Esophagus mucosa (tissue), 1 donor: ENCODE measurements at regions not wholly inside any gene's neighbourhood (a gene's known extent, or its start where the extent isn't known, plus 50 kb on each side); places are given as distances from the start of the nearest gene placed in this dataset.

Source experiments
- ATAC-seq: fragments of 200-7000 bp; cut with Tn5 transposase; one replicate; pipeline ENCODE4 v1.9.1; 2020
- donor health status: DM: yes; HTN: yes; CAD: no.

DNA sequence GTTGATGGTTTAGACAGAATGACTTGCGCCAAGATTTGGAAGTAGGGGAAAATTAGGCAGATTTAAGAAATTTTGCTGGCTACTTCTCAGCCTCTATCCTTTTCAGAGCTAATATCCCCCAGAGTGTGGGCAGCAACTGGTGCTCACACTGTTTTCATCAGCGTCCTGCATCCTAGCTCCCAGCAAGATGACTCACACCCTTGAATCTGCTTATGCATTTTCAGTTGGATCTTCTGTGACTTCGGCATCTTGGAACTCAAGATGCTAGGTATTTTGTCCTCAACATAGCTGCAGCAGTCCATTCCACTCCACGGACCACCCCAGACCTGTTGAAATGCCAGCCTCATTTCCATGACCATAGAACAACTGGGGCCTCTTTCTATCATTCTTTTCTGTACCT is 336.1 kb upstream of the NR2F2 start:
- ATAC-seq, result no peak

DNA sequence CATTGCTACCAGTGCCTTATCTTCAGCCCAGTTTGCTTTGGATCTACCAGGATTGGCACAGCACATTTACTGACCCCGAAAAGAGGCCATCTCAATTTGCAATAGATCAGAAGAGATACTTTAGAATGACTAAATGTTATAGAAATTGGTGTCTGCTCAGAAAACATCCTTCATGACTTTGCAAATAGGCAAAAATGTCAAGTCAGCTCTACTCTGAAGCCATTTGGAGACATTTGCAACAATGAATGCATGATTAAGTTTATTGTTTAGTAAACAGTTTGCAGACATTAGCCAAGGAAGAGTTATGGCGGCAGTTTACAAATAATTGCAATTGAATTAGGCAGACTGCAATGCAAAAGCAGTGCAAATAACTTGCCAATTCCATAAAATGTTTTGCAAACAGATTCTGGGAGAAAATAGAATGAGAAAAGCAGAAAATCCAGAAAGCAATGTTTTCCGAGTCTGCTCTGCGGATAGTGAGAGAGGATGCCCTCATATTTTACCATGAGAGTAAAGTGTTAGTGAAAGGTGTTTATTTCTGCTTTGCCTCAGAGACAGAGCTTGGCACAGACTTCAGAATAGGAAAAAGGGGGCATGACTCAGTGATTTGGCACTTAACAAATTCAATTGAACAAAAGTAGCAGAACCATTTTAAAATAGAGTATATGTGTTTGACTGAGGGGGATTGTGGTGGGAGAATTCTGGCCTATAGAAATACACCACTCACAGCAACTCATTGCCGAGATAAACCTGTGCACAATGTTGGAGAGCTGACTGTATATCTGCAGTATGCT is 334.9 kb upstream of the NR2F2 start:
- no peak for ATAC-seq

DNA sequence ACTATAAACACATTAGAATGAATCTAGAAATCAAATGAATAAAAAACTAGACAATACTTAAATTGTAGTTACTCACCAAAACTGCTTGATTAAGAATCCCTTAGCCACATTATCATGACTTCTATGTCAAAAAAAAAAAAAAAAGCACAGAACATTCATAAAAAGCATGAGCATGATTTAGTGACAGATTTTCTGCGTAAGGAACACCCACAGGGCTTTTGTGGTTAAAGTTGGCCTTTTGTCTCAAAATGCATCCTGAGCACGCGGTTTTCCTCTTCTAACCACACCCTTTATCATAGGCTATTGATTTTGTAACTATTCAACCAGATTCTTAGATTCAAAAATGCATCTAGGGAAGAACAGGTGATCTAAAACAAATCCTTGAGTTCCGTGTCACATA is 334.0 kb upstream of the NR2F2 start:
- no peak for ATAC-seq

DNA sequence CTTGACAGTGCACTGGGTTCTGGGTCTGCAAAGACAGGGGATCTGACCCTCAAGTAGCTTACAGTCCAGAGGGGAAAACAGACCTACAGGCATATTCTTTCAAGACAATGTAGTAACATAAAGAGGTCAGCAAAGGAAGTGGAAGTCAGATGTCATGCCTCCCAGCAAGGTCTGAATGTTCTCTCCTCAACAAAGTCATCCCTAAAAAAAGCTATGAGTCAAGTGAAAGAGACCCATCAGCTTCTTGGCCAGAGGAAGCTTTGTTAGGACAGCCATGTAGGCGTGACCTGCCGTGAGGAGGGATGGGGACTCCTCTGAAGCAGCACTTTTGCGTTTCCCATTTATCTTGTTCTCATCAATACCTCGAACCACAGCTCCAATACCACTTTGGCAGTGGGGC is 331.6 kb upstream of the NR2F2 start:
- ATAC-seq, result no peak

DNA sequence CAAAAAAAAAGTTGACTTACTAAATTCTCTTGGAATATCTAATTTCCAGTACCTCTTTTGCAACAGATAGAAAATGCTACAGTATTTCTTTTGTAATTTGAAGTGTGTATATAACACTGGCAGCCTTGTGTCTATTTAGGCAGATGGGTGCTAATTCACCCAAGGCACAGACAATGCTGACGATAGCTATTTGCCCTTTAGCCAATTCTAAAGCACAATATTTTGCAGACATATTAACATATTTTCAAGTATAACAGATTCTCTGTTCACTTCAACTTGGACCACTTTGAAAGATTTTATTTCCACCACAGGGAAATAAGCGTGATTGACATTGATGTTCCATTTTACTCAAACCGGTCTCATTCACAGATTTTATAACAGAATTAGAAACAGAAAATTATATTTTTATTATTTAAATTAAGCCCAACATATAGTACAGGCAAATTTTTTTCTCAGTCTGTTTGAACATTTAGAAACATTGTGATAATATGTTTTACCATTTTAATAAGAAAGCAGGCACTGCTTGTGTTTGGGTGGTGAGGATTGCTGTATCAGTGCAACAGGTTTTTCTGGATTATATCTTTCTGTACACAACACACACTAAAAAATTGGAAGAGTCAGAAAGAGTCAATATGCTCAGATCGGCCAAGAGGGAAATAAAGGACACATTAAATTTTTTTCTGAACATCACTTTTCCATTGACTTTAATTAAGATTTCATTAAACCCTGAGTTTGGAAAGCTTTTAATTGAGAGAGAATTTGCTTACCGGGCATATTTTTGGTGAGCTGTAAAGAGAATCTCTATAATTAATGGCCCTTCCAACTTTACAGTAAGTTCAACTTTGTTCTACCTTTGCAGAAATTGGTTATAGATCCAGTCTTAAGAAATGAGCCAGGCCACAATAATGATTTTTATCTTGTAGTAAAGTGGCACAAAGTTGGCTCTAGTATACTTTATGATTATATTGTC is 327.3 kb upstream of the NR2F2 start:
- ATAC-seq, result no peak

DNA sequence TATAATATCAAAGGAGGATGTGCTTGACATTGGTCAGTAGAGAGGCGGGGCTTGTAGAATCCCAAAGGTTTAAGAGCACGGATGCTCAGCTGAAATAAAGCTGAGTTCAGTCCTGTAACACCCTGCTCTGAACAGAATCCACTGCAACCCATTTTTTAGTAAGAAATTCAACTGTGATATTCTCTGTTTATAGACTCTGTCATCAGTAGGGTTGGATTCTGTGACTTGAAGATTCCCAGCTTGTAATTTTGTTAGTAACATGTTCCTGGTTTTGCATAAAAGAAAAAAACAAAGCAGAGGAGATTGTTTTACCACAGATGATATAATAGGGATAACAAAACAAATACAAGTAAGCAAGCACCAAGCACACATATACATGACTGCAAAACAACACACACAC is 324.6 kb upstream of the NR2F2 start:
- ATAC-seq, result no peak

DNA sequence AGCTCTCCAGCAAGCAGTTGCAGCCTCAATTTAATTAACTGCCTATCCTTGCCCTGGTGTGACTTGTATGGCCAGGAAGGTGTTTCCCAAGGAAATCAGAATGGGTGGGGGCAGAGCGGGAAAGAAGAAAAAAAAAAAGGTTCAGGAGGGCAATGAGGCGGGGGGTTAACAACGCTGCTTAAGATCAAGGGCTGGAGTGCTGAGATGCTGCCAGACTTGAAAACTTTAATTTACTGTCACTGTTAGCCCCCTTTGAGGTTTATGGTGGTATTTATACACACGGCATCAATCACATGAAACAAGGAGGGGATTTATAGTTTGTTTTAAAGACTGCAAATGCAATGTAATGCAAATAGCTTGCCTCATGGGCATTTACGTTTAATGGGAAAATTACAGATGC is 319.4 kb upstream of the NR2F2 start:
- no peak for ATAC-seq

DNA sequence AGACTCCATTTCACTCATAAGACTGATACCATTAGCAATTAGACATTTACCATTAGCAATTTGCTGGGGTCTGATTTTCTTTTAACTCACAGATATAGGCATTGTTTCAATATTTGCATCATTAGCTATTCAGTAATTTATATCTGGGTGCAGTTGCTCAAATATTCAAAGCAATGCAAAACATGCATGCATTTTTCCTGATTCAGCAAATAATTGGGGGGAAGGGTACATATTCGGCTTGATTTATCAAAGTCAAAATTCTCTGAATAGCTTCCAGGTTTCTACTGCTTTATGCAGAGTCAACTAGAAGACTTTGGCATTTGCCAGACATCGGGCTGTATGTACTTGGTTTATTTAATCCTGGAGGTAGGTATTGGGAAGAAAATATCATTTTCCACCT is 315.6 kb upstream of the NR2F2 start:
- no peak for ATAC-seq

DNA sequence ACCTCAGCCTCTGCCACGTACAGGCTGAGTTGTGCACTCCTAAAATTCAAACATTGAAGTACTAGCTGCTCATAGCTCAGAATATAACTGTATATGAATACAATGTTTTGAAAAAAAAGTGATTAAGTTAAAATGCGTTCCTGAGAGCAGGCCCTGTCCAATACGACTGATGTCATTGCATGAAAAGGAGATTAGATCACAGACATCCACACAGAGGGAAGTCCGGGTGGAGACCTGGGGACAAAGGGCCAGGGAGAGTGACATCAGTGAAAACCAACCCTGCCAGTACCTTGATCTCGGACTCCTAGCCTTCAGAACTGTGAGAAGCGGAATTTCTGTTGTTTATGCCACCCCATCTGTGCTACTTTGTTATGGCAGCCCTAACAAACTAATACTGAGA is 311.4 kb upstream of the NR2F2 start:
- ATAC-seq, result no peak

DNA sequence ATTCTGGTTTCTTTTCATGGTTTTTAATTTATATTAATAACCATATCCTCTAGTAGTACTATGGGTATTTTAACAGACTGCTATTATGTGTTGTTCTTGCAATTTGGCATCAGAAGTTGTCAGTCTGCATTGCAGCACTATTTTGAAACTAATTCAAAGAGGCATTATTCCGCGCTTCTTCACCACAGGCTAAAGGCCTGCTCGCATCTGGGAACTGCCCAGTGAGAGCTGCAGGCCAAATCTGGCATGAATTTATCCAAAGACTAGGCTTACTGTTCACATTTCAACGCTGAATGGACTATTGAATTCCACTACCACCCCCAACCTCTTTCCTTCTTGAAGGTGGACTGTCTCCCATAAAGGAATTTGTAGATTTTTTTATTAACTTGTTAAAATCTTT is 310.4 kb upstream of the NR2F2 start:
- no peak for ATAC-seq

DNA sequence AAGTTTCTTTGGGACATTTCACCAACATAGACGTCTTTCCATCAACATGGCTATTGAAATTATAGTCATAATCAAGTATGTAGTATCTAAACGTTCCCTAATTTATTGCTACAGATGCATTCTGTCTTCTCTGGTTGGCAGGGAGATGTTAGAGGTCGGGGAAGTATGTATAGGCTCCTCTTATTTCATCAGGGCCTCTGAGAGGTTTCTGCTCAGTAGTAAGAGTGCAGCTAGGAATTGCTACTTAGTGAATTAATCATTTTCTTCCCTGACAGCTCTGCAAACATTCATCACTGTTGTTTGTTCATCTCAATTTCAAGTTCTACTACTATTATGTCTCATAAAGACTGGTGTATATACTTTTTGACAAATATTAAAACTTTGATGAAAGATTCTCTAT is 309.7 kb upstream of the NR2F2 start:
- ATAC-seq, result no peak

DNA sequence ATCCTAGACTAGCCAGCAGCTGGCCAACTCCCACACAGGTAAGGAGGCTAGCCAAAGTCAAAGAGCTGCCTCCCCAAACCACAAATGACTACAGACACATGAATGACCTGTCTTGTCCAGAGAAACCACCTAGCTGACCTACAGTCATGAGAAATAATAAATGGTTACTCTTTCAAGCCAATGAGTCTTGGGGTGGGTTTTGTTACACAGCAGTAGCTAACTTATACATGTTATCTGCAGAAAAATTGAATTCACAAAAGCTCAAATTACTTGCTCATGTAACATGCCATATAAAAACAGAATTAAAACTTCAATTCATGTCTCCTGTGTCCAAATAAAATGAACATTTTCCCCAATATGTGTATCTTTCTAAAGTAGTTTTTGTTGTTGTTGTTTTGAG is 307.4 kb upstream of the NR2F2 start:
- ATAC-seq, result no peak

DNA sequence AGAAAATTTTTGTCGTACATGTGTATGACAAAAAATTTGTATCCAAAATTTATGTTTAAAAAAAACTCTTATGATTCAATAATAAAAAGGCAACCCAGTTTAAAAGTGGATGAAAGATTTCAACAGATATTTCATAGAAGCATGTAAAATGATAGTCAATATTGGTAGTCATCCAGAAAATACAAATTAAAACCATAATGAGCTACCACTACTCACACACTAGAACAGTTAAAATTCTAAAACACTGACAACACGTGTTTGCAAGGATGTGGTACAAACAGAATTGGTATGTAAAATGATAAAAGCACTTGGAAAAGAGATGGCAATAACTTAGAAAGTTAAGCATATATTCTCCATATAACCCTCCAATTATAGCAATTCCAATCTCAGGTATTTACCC is 303.0 kb upstream of the NR2F2 start:
- no peak for ATAC-seq

DNA sequence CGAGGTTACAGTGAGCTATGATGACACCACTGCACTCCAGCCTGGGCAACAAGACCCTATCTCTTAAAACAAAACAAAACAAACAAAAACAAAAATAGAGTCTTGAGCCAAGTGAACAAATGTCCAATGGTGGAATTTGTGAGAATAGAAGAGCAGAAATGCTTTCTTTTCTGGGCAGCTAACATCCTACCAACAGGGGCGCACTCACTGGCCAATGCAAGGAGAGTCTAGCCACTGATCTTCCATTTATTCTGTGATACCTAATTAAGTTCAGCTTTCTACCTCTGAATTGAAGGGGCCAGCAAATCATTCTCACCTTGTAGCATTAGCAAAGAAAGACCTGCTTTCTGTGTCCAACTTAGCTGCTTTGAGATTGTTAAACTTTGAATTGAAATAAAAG is 301.9 kb upstream of the NR2F2 start:
- ATAC-seq, result no peak

DNA sequence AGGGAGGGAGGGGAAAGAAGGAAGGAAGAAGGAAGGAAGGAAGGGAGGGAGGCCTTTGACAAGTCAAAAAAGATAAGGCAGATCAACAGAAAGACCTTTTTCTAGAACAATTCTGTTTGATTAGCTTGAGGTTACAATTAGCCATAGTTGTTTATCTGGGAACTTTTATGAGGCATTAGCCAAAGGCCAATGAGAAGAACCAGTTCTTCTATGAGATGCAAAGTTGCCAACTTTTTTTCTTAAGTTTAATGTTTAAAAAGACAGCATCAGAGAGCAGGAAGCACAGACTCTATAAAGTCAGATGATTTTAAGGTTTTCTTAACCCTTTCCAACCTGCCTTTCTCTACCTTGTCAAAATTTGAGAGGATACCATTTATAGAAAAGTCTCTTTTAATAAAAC is 301.3 kb upstream of the NR2F2 start:
- ATAC-seq, result no peak

DNA sequence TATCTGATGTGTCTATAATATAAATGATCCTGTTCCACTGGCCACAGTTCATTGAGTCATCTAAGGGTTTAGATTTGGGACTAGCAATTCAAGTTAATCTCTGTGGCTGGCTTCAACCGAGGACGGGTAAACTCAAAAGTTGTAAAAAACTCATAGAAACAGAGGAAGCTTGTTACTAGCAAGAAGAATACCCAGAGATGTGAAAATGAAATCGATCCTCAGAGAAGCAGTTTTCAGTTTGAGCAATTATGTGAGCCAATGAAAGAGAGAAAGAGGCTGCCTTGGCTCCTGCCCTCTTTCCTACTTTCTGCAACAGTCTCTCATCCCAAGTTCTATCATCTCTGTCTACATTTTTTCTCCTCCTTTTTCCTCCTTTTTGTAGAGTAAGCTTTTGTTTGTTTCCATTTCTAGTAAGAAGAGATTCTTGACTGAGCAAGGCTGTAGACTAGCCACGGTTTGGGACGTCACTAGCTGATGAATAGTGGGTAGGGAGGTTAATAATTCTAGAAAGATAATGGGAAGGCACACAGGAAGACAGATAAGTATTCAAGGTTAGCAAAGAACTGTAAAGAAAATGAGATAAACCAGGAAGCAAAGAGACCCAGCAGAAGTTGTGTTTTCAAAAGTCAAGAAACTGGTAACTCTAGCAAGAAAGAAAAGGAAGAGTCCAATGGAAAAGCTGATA is 298.9 kb upstream of the NR2F2 start:
- no peak for ATAC-seq

DNA sequence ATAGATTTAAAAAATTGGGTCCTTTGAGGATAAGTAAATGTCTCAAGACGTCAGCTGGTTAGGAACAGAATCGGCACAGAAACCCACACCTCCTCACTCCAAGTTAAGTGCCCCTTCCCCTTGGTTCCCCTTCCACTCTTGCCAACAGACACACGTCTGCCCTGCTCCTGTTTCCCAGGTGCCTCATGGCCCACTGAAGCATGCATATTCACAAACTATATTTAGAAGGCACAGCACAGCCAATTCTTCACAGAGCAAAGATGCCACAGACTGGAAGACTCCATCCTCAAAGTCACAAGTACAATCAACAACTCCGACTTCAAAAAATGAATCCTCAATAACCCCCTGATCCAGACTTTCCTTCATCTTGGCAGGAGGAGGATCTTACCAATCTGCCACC is 295.4 kb upstream of the NR2F2 start:
- no peak for ATAC-seq

DNA sequence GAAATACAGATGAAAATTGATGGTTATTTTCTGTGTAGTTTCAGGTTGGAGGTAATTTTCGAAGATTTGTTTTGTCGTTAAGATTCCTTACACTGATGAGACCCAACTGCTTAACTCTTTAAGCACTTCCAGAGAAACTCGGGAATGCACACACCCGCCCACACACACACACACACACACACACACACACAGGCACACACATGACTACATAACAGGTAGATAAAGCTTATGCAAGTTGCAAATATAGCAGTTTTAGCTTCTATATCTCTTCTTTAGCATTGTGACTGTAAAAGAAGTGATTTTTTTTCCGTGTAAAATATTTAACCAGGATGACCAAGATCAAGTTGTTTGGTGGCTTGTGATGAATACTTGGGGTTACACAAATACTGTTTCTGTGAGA is 294.9 kb upstream of the NR2F2 start:
- no peak for ATAC-seq

DNA sequence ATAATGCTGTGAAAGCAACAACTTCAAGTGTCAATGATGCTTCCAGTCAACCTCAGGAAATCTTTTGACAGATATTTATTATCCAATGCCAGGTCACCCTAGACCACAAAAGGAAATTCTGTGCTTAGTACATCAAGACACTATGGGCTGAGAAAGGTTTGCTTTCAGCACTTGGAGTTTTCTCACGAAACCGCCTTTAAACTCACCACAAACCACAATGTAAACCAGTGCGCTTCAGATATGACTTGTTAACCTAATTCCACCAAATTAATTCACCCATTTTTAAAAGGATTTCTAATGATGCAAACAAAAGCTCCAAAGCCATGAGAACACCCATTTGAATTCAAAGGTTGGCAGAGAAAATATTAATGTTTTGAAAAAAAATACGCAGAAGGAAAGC is 292.9 kb upstream of the NR2F2 start:
- ATAC-seq, result no peak

DNA sequence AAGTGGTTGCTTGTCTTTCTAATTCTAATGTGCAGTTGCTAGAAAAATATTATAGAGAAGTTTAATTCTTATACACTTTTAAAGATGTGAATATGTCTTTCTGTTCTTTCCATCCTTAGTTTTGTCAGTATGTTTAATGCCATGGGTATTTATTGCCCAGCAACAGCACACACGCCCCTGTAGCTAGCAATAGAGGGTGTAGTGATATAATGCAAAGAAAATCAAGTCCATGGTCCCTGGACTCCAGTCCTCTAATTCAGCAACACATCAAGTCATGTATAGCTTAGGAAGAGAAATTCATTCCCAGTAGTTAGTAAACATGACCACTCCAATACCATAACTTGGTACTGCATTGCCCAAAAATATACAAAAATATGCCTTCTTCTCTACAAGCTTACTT is 292.4 kb upstream of the NR2F2 start:
- ATAC-seq, result no peak

DNA sequence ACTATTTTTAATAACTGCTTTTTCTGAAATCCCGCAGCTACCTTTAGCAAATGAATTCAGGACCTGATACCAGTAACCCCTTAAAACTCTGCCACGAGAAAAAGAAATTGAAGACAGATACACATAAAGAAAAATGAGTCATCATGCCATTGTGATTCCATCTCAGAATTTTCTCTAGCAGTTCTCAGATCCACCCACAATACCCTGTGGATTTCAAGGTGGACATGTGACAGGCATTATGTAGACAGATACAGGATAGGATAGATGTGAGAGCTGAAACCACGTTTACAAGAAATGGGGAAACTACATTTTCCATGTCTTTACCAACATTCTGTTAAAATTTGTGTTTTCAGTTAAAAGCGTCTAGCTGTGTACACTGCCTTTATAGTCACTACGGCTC is 291.9 kb upstream of the NR2F2 start:
- no peak for ATAC-seq

DNA sequence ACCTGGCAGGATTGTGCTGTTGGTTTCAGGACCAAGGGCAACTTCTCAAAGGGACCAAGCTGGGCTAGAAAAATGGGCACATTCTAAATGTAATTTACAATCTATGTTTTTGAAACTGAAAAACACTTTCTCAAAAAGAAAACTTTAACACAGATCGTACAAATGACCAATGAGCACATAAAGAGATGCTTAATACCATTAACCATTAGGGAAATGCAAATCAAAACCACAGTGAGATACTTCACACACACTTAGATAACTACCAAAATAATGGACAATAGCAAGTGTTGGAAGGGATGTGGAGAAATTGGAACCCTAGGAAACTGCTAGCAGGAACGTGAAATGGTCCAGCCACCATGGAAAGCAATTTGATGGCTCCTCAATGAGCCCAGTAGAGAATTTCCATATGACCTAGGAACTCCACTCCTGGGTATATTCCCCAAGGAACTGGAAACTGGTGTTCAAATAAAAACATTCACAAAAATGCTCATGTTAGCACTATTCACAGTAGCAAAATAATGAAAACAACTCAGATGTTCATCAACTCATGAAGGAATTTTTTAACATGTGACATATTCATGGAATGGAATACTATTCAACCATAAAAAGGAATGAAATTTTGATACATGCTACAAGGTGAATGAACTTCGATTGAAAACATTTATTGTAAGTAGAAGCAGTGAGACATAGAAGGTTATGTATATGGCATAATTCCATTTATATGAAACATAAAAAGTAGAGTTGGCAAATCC is 288.3 kb upstream of the NR2F2 start:
- no peak for ATAC-seq

DNA sequence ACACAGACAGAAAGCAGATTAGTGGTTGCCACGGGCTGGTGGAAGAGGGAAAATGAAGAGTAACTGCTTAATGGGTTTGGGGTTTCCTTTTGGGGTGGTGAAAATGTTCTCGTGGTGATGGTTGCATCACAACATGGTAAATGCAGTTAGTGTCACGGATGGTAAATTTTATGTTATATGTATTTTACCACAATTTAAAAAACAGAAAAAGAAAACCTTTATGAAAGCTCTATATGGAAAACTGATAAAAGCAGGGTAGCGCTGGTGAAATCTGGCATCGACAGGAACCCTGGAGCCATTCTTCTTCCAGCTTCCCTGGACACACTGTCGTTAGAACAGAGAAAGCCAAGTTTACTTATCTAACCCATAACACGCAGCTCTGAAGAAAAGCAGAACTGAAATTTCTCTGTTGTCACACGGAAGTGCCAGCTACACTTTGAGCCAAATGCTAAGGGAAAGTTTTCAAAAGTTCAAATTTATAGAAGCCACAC is 287.7 kb upstream of the NR2F2 start:
- ATAC-seq, result no peak
